PFSK-1 (cell line): ENCODE measurements at regions not wholly inside any gene's neighbourhood (a gene's known extent, or its start where the extent isn't known, plus 50 kb on each side); places are given as distances from the start of the nearest gene placed in this dataset.

Experiments used
- POLR2AphosphoS5 ChIP-seq: IDR thresholded peaks from 2 replicates; pipeline ENCODE4 v1.6.1; 2012; ENCODE audit warnings: low read depth, mild to moderate bottlenecking, control low read depth, low read length, moderate library complexity
- SIN3A ChIP-seq: IDR thresholded peaks from 2 replicates; pipeline ENCODE4 v1.6.1; 2012; ENCODE audit warnings: mild to moderate bottlenecking, low read length, moderate library complexity, borderline replicate concordance; ENCODE audit not compliant: insufficient read depth
- TAF1 ChIP-seq: IDR thresholded peaks from 2 replicates; pipeline ENCODE4 v1.6.1; 2012; ENCODE audit warnings: low read length, control low read depth, borderline replicate concordance; ENCODE audit not compliant: insufficient read depth

DNA sequence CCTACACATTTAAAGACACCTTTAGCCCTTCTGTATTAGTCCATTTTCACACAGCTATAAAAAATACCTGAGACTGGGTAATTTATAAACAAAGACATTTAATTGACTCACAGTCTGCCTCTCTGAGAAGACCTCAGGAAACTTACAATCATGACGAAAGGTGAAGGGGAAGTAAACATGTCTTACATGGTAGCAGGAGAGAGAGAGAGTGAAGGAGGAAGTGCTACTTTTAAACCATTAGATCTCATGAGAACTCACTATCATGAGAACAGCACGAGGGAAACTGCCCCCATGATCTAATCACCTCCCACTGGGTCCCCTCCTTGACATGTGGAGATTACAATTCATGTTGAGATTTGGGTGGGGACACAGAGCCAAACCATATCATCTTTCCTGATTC, 946.6 kb downstream of the SLC4A3 start:
- no peak for TF ChIP-seq POLR2AphosphoS5
- TF ChIP-seq TAF1 = no peak
- TF ChIP-seq SIN3A = no peak
